Thyroid gland (tissue), 4 donors: ENCODE measurements at regions not wholly inside any gene's neighbourhood (a gene's known extent, or its start where the extent isn't known, plus 50 kb on each side); places are given as distances from the start of the nearest gene placed in this dataset.
"Not testable (repeated sequence)": the region's sequence is repeated elsewhere in the genome, so short reads cannot be mapped to it uniquely, and the experiment has no call there.

Source experiments
- CTCF ChIP-seq, 6 experiments: fragments of 200-600 bp in 3 of 6; fragments of 450-650 bp in 3 of 6; sonication (generic) in 3 of 6; IDR thresholded peaks; one replicate each; pipeline ENCODE4 v1.5.1; 2016 to 2019; ENCODE audit warnings: antibody characterized with exemption in 6 of 6, mild to moderate bottlenecking in 2 of 6, inconsistent platforms in 1 of 6, moderate library complexity in 1 of 6
- POLR2A ChIP-seq, 2 donors: fragments of 450-650 bp; IDR thresholded peaks; one replicate each; pipeline ENCODE4 v1.6.1; 2017; ENCODE audit warnings: antibody characterized with exemption in 2 of 2, mild to moderate bottlenecking in 2 of 2, moderate library complexity in 1 of 2

- TF ChIP-seq CTCF, POLR2A (IDR thresholded peaks at IDR 0.05): not testable (repeated sequence)
Measured at GRCh38 chr2:160577081-160577480, 83.5 kb upstream of the RBMS1 start.
